OCI-LY1 (cell line): ENCODE measurements at regions not wholly inside any gene's neighbourhood (a gene's known extent, or its start where the extent isn't known, plus 50 kb on each side); places are given as distances from the start of the nearest gene placed in this dataset.

Experiments used
- H2AFZ ChIP-seq: fragments of 200-600 bp; sonication (generic), shearing (Covaris generic); 2 replicates; pipeline ENCODE4 v1.6.0; 2014; ENCODE audit warnings: antibody characterized with exemption, mild to moderate bottlenecking, low read length
- H3F3A ChIP-seq: fragments of 200-600 bp; sonication (generic), shearing (Covaris generic); 2 replicates; pipeline ENCODE4 v1.6.0; 2014; ENCODE audit warnings: mild to moderate bottlenecking, antibody characterized with exemption, low read length, moderate library complexity; ENCODE audit not compliant: insufficient read depth
- H3K27ac ChIP-seq: fragments of 200-600 bp; sonication (generic); 2 replicates; pipeline ENCODE4 v1.5.1; 2014; ENCODE audit warnings: low read length, mixed run types, mild to moderate bottlenecking, low read depth; ENCODE audit not compliant: poor library complexity, severe bottlenecking
- H3K27me3 ChIP-seq: fragments of 200-600 bp; sonication (generic); 2 replicates; pipeline ENCODE4 v1.6.0; 2014; ENCODE audit warnings: antibody characterized with exemption, mild to moderate bottlenecking, low read length, moderate library complexity; ENCODE audit not compliant: insufficient read depth
- H3K36me3 ChIP-seq: fragments of 200-600 bp; sonication (generic); 2 replicates; pipeline ENCODE4 v1.6.1; 2014; ENCODE audit warnings: mild to moderate bottlenecking, antibody characterized with exemption, low read length, moderate library complexity, mixed read lengths; ENCODE audit not compliant: insufficient read depth
- H3K4me1 ChIP-seq: fragments of 200-600 bp; sonication (generic); 2 replicates; pipeline ENCODE4 v1.5.1; 2014; ENCODE audit warnings: mild to moderate bottlenecking, low read length, moderate library complexity; ENCODE audit not compliant: insufficient read depth, severe bottlenecking
- H3K4me2 ChIP-seq: fragments of 200-600 bp; sonication (generic), shearing (Covaris generic); 2 replicates; pipeline ENCODE4 v1.6.1; 2014; ENCODE audit warnings: low read length
- H3K4me3 ChIP-seq: fragments of 200-600 bp; sonication (generic); 2 replicates; pipeline ENCODE4 v1.5.1; 2014; ENCODE audit warnings: low read length, low read depth, mild to moderate bottlenecking, mixed read lengths; ENCODE audit not compliant: poor library complexity, severe bottlenecking
- H3K79me2 ChIP-seq: fragments of 200-600 bp; shearing (Covaris generic); 2 replicates; pipeline ENCODE4 v1.6.1; 2016; ENCODE audit warnings: mixed run types, low read length, mixed read lengths; ENCODE audit not compliant: insufficient read depth
- H3K9ac ChIP-seq: fragments of 200-600 bp; sonication (generic), shearing (Covaris generic); 2 replicates; pipeline ENCODE4 v1.6.1; 2014; ENCODE audit warnings: mild to moderate bottlenecking, low read length, mixed read lengths
- H3K9me2 ChIP-seq: fragments of 200-600 bp; sonication (generic), shearing (Covaris generic); 2 replicates; pipeline ENCODE4 v1.6.1; 2014; ENCODE audit warnings: low read depth, mild to moderate bottlenecking, low read length, mixed read lengths
- H3K9me3 ChIP-seq: fragments of 200-600 bp; shearing (Covaris generic); 2 replicates; pipeline ENCODE4 v1.6.1; 2014; ENCODE audit warnings: low read length, mixed read lengths
- H4K20me1 ChIP-seq: fragments of 200-600 bp; sonication (generic), shearing (Covaris generic); 2 replicates; pipeline ENCODE4 v1.6.0; 2016; ENCODE audit warnings: mild to moderate bottlenecking, low read length; ENCODE audit not compliant: insufficient read depth
- EZH2 ChIP-seq: fragments of 200-600 bp; sonication (generic), shearing (Covaris generic); IDR thresholded peaks from 2 replicates; pipeline ENCODE4 v1.8.0; 2017; ENCODE audit warnings: borderline replicate concordance, mixed run types, mild to moderate bottlenecking, antibody characterized with exemption, low read length, moderate library complexity, mixed read lengths
- TF ChIP-seq, protein P1 (sequence below): fragments of 200-600 bp; sonication (generic), shearing (Covaris generic); IDR thresholded peaks from 2 replicates; pipeline ENCODE4 v1.5.1; 2017; ENCODE audit warnings: mild to moderate bottlenecking, antibody characterized with exemption, low read length, moderate library complexity, mixed read lengths

DNA sequence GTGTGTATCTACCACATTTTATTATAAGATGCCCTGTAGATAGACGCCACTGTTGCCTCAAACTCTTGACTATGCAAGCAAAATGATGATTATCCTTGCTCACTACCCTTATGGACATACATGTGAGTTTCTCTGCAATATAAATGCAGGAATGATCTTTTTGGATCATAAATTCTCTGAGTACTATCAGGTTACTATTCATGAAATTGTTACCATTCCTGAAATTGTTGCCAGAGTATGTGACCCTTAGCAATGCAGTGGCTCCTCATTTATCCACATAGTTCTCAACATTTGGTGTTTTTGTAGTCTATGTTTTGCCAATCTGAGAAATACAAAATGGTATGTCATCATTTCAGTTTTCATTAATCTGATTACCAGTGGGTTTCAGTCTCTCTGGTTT, 166.2 kb upstream of the FAM3C start:
- Histone ChIP-seq H3K27me3 (no peaks in the 10 kb centered on the region), H3K27ac (no peak overlapping the region), H3K79me2 (no peaks in the 10 kb centered on the region), H3K9me2 (no peaks in the 10 kb centered on the region), H3K4me2 (no peak overlapping the region), H3K4me1 (no peaks in the 10 kb centered on the region), H3K9me3 (no peaks in the 10 kb centered on the region), H3F3A (no peaks in the 10 kb centered on the region), H2AFZ (no peak overlapping the region), H3K4me3 (no peak overlapping the region), H4K20me1 (no peaks in the 10 kb centered on the region), H3K9ac (no peak overlapping the region), H3K36me3 (no peaks in the 10 kb centered on the region)
- no peak for TF ChIP-seq EZH2
- TF ChIP-seq, protein P1, sequence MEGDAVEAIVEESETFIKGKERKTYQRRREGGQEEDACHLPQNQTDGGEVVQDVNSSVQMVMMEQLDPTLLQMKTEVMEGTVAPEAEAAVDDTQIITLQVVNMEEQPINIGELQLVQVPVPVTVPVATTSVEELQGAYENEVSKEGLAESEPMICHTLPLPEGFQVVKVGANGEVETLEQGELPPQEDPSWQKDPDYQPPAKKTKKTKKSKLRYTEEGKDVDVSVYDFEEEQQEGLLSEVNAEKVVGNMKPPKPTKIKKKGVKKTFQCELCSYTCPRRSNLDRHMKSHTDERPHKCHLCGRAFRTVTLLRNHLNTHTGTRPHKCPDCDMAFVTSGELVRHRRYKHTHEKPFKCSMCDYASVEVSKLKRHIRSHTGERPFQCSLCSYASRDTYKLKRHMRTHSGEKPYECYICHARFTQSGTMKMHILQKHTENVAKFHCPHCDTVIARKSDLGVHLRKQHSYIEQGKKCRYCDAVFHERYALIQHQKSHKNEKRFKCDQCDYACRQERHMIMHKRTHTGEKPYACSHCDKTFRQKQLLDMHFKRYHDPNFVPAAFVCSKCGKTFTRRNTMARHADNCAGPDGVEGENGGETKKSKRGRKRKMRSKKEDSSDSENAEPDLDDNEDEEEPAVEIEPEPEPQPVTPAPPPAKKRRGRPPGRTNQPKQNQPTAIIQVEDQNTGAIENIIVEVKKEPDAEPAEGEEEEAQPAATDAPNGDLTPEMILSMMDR = no peak

DNA sequence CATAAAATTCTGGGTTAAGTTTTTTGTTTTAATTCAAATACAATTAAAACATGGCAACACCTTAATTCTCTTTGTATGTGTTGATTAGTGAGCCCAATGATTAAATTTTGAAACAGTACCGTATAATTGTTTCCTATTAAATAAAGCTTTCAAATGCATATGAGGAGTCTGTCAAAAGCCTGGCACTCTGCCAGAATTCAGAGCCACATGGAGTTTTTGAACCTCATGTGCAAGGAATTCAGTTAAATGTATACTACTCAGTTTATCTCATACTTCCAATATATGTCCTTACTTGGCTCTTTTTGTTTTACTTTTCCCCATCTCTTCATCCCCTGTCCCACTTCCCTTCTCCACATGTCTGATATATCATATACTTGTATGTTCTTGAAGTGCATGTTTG, 165.6 kb upstream of the FAM3C start:
- H4K20me1 ChIP-seq = no peaks in the 10 kb centered on the region
- H3K9ac ChIP-seq = no peak overlapping the region
- no peaks in the 10 kb centered on the region for H3K9me3 ChIP-seq
- TF ChIP-seq, protein P1 = no peak
- no peak for TF ChIP-seq EZH2
- H3K4me1 ChIP-seq = no peaks in the 10 kb centered on the region
- H3K27ac ChIP-seq = no peak overlapping the region
- no peak overlapping the region for H2AFZ ChIP-seq
- no peaks in the 10 kb centered on the region for H3K36me3 ChIP-seq
- H3K79me2 ChIP-seq = no peaks in the 10 kb centered on the region
- no peak overlapping the region for H3K4me3 ChIP-seq
- H3K27me3 ChIP-seq = no peaks in the 10 kb centered on the region
- no peaks in the 10 kb centered on the region for H3F3A ChIP-seq
- no peaks in the 10 kb centered on the region for H3K9me2 ChIP-seq
- H3K4me2 ChIP-seq = no peak overlapping the region

DNA sequence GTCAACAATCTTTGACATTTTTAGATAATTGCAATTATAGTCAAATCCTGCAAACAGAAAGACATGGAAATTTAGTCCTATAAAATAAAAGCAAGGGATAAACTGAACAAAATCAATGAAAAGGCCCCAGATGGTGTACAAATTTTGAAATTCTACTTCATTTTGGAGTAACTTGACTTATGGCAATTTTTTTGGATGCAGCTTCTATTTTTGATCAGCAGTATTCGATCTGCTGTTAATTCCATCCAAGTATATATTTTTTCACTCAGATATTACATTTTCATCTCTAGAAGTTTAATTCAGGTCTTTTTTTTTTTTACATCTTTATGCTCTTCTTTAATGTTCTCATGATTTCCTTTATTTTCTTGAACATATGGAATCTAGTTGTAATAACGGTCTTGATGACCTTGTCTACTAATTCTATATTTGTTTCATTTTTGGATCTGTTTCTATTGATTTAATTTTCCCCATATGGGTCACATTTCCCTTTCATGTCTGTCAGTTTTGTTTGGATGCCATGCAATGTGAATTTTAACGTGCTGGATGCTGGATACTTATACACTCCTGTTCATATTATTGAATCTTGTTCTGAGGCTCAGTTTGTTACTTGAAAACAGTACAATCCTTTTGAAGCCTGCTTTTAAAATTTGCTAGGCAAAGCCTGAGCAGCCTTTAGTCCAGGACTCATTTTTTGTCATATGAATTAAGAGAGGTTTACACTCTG, 164.3 kb upstream of the FAM3C start:
- H3K27me3 ChIP-seq = no peaks in the 10 kb centered on the region
- no peaks in the 10 kb centered on the region for H3K4me1 ChIP-seq
- no peaks in the 10 kb centered on the region for H3K9me3 ChIP-seq
- no peaks in the 10 kb centered on the region for H3K36me3 ChIP-seq
- no peaks in the 10 kb centered on the region for H4K20me1 ChIP-seq
- no peaks in the 10 kb centered on the region for H3F3A ChIP-seq
- H3K27ac ChIP-seq = no peak overlapping the region
- H3K9me2 ChIP-seq = no peaks in the 10 kb centered on the region
- TF ChIP-seq, protein P1 = no peak
- no peak for TF ChIP-seq EZH2
- H3K4me3 ChIP-seq = no peak overlapping the region
- H3K4me2 ChIP-seq = no peak overlapping the region
- no peaks in the 10 kb centered on the region for H3K79me2 ChIP-seq
- H2AFZ ChIP-seq = no peak overlapping the region
- H3K9ac ChIP-seq = no peak overlapping the region
